GM23338 (cell line): ENCODE measurements at regions not wholly inside any gene's neighbourhood (a gene's known extent, or its start where the extent isn't known, plus 50 kb on each side); places are given as distances from the start of the nearest gene placed in this dataset.

Experiments
- CREB1 ChIP-seq: fragments of 250-450 bp; sonication (Bioruptor Pico); IDR thresholded peaks from 2 replicates; pipeline ENCODE4 v1.5.0; 2020; ENCODE audit warnings: low read depth, mild to moderate bottlenecking, moderate library complexity
- EZH2 ChIP-seq: fragments of 200-600 bp; sonication (generic); IDR thresholded peaks from one replicate; pipeline ENCODE4 v1.8.0; 2017; ENCODE audit warnings: antibody characterized with exemption, mild to moderate bottlenecking, low read depth; ENCODE audit not compliant: unreplicated experiment
- EZH2phosphoT487 ChIP-seq: fragments of 200-600 bp; sonication (generic); IDR thresholded peaks from one replicate; pipeline ENCODE4 v1.8.1; 2018; ENCODE audit warnings: antibody characterized with exemption; ENCODE audit not compliant: unreplicated experiment
- JUNB ChIP-seq: IDR thresholded peaks from one replicate; pipeline ENCODE4 v1.6.1; 2016; ENCODE audit warnings: antibody characterized with exemption; ENCODE audit not compliant: unreplicated experiment
- NANOG ChIP-seq: IDR thresholded peaks from 2 replicates; pipeline ENCODE4 v1.6.1; 2016; ENCODE audit warnings: antibody characterized with exemption, borderline replicate concordance
- POLR2AphosphoS5 ChIP-seq: IDR thresholded peaks from 2 replicates; pipeline ENCODE4 v1.6.1; 2016; ENCODE audit warnings: antibody characterized with exemption, low read depth
- ZNF114 ChIP-seq: fragments of 250-450 bp; sonication (Bioruptor Pico); IDR thresholded peaks from 2 replicates; pipeline ENCODE4 v1.5.0; 2020; ENCODE audit warnings: mild to moderate bottlenecking, moderate library complexity
- ZNF331 ChIP-seq: fragments of 250-450 bp; sonication (Bioruptor Pico); IDR thresholded peaks from 2 replicates; pipeline ENCODE4 v1.5.0; 2020; ENCODE audit warnings: low read depth, mild to moderate bottlenecking, moderate library complexity
- TF ChIP-seq, protein P1 (sequence below), 2 experiments: fragments of 200-600 bp in 1 of 2; sonication (generic) in 1 of 2; conservative IDR thresholded peaks; 2 replicates each; pipeline versions ENCODE4 v1.5.1 to v1.6.1; 2016 to 2017; ENCODE audit warnings: antibody characterized with exemption in 2 of 2, low read depth in 2 of 2, mild to moderate bottlenecking in 2 of 2, moderate library complexity in 1 of 2
- TF ChIP-seq, protein P2 (sequence below): IDR thresholded peaks from 2 replicates; pipeline ENCODE4 v1.6.1; 2016; ENCODE audit warnings: antibody characterized with exemption
- TF ChIP-seq, protein P3 (sequence below): IDR thresholded peaks from one replicate; pipeline ENCODE4 v1.6.1; 2018; ENCODE audit warnings: antibody characterized with exemption; ENCODE audit not compliant: unreplicated experiment

DNA sequence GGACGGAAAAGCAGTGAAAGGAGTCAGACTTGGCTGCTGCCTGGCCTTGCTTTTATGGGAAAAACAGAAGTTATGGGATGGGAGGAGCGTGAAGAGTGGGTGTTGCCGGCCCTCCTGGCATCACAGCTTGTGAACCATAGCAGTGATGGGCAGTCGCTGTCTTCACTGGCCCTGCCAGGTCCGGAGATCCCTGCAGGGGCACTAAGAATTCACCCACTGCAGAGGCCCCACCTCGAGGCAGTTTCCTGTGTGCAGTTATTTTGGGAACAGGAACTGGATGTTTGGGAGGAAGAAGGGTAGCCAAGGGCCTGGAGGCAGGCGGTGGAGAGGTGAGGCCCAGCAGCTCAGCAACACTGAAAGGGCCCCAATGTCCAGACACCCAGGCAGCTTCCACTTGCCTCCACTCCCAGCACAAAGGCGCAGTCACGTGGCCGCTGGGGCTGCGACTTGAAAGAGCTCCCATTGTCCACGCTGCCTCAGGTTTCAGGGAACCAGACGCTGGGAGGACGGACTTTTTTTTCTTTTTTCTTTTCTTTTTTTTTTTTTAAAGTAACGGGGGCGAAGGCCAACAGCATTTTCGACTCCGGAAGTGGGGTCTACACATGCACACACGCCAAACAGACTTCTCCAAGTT, 255.6 kb downstream of the ZNF621 start:
- TF ChIP-seq, protein P1, sequence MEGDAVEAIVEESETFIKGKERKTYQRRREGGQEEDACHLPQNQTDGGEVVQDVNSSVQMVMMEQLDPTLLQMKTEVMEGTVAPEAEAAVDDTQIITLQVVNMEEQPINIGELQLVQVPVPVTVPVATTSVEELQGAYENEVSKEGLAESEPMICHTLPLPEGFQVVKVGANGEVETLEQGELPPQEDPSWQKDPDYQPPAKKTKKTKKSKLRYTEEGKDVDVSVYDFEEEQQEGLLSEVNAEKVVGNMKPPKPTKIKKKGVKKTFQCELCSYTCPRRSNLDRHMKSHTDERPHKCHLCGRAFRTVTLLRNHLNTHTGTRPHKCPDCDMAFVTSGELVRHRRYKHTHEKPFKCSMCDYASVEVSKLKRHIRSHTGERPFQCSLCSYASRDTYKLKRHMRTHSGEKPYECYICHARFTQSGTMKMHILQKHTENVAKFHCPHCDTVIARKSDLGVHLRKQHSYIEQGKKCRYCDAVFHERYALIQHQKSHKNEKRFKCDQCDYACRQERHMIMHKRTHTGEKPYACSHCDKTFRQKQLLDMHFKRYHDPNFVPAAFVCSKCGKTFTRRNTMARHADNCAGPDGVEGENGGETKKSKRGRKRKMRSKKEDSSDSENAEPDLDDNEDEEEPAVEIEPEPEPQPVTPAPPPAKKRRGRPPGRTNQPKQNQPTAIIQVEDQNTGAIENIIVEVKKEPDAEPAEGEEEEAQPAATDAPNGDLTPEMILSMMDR (conservative IDR thresholded peaks at IDR 0.05; ENCODE audit: low read depth in 2 of 2), result no peak
- no peak for TF ChIP-seq POLR2AphosphoS5
- TF ChIP-seq EZH2, result no peak
- TF ChIP-seq, protein P2, sequence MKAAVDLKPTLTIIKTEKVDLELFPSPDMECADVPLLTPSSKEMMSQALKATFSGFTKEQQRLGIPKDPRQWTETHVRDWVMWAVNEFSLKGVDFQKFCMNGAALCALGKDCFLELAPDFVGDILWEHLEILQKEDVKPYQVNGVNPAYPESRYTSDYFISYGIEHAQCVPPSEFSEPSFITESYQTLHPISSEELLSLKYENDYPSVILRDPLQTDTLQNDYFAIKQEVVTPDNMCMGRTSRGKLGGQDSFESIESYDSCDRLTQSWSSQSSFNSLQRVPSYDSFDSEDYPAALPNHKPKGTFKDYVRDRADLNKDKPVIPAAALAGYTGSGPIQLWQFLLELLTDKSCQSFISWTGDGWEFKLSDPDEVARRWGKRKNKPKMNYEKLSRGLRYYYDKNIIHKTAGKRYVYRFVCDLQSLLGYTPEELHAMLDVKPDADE, result no peak
- TF ChIP-seq, protein P3, sequence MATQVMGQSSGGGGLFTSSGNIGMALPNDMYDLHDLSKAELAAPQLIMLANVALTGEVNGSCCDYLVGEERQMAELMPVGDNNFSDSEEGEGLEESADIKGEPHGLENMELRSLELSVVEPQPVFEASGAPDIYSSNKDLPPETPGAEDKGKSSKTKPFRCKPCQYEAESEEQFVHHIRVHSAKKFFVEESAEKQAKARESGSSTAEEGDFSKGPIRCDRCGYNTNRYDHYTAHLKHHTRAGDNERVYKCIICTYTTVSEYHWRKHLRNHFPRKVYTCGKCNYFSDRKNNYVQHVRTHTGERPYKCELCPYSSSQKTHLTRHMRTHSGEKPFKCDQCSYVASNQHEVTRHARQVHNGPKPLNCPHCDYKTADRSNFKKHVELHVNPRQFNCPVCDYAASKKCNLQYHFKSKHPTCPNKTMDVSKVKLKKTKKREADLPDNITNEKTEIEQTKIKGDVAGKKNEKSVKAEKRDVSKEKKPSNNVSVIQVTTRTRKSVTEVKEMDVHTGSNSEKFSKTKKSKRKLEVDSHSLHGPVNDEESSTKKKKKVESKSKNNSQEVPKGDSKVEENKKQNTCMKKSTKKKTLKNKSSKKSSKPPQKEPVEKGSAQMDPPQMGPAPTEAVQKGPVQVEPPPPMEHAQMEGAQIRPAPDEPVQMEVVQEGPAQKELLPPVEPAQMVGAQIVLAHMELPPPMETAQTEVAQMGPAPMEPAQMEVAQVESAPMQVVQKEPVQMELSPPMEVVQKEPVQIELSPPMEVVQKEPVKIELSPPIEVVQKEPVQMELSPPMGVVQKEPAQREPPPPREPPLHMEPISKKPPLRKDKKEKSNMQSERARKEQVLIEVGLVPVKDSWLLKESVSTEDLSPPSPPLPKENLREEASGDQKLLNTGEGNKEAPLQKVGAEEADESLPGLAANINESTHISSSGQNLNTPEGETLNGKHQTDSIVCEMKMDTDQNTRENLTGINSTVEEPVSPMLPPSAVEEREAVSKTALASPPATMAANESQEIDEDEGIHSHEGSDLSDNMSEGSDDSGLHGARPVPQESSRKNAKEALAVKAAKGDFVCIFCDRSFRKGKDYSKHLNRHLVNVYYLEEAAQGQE, result no peak
- TF ChIP-seq CREB1 (CRISPR knock-in tag), result no peak
- no peak for TF ChIP-seq EZH2phosphoT487
- no peak for TF ChIP-seq NANOG
- no peak for TF ChIP-seq JUNB
- TF ChIP-seq ZNF114 (CRISPR knock-in tag), result no peak
- no peak for TF ChIP-seq ZNF331 (CRISPR knock-in tag)
